IPS-20b (cell line): ENCODE measurements at regions not wholly inside any gene's neighbourhood (a gene's known extent, or its start where the extent isn't known, plus 50 kb on each side); places are given as distances from the start of the nearest gene placed in this dataset.

ENCODE experiments used
- H3K27ac ChIP-seq: one replicate; pipeline ENCODE4 v1.5.1; 2013; ENCODE audit warnings: low read length
- H3K27me3 ChIP-seq: 2 replicates; pipeline ENCODE4 v1.6.1; 2013; ENCODE audit warnings: mild to moderate bottlenecking, low read length, inconsistent platforms; ENCODE audit not compliant: insufficient read depth
- H3K36me3 ChIP-seq: 2 replicates; pipeline ENCODE4 v1.6.1; 2013; ENCODE audit warnings: low read depth, mild to moderate bottlenecking, inconsistent platforms, low read length, moderate library complexity; ENCODE audit not compliant: insufficient read depth
- H3K4me1 ChIP-seq: 2 replicates; pipeline ENCODE4 v1.6.1; 2013; ENCODE audit warnings: mild to moderate bottlenecking, control low read depth, inconsistent platforms, low read length, moderate library complexity; ENCODE audit not compliant: insufficient read depth
- H3K4me3 ChIP-seq: 2 replicates; pipeline ENCODE4 v1.5.1; 2013; ENCODE audit warnings: mild to moderate bottlenecking, low read length, inconsistent platforms
- H3K9ac ChIP-seq: 2 replicates; pipeline ENCODE4 v1.6.1; 2013; ENCODE audit warnings: low read depth, mild to moderate bottlenecking, inconsistent platforms, low read length, moderate library complexity
- H3K9me3 ChIP-seq: 2 replicates; pipeline ENCODE4 v1.6.1; 2013; ENCODE audit warnings: mild to moderate bottlenecking, low read depth, low read length, inconsistent platforms; ENCODE audit not compliant: insufficient read depth

GRCh38 chr1:191974004-191974403 lies 184.3 kb upstream of the RGS18 start:
- H3K27me3 ChIP-seq = no peaks in the 10 kb centered on the region
- no peak overlapping the region for H3K9ac ChIP-seq
- no peaks in the 10 kb centered on the region for H3K4me1 ChIP-seq
- H3K9me3 ChIP-seq = peaks cover 14% of the 10 kb centered on the region; the same call in 1 of the 2 replicates
- H3K36me3 ChIP-seq = no peaks in the 10 kb centered on the region
- H3K27ac ChIP-seq = no peak overlapping the region
- no peak overlapping the region for H3K4me3 ChIP-seq

GRCh38 chr1:191977874-191978506 lies 180.3 kb upstream of the RGS18 start:
- H3K9me3 ChIP-seq = peaks cover 14% of the 10 kb centered on the region; the same call in 1 of the 2 replicates
- H3K27ac ChIP-seq = no peak overlapping the region
- H3K4me3 ChIP-seq = no peak overlapping the region
- H3K36me3 ChIP-seq = no peaks in the 10 kb centered on the region
- H3K27me3 ChIP-seq = no peaks in the 10 kb centered on the region
- H3K9ac ChIP-seq = no peak overlapping the region
- H3K4me1 ChIP-seq = no peaks in the 10 kb centered on the region

GRCh38 chr1:191984856-191985255 lies 173.4 kb upstream of the RGS18 start:
- Histone ChIP-seq H3K4me1 (no peaks in the 10 kb centered on the region), H3K4me3 (no peak overlapping the region), H3K36me3 (no peaks in the 10 kb centered on the region), H3K27ac (no peak overlapping the region), H3K9me3 (no peaks in the 10 kb centered on the region), H3K9ac (no peak overlapping the region), H3K27me3 (no peaks in the 10 kb centered on the region)

GRCh38 chr1:191992118-191992517 lies 166.1 kb upstream of the RGS18 start:
- Histone ChIP-seq H3K9ac (no peak overlapping the region), H3K4me3 (no peak overlapping the region), H3K27me3 (no peaks in the 10 kb centered on the region), H3K9me3 (no peaks in the 10 kb centered on the region), H3K36me3 (no peaks in the 10 kb centered on the region), H3K4me1 (no peaks in the 10 kb centered on the region), H3K27ac (no peak overlapping the region)

GRCh38 chr1:191993549-191993948 lies 164.7 kb upstream of the RGS18 start:
- Histone ChIP-seq H3K27ac (no peak overlapping the region), H3K4me3 (no peak overlapping the region), H3K4me1 (no peaks in the 10 kb centered on the region), H3K9me3 (no peaks in the 10 kb centered on the region), H3K36me3 (no peaks in the 10 kb centered on the region), H3K27me3 (no peaks in the 10 kb centered on the region), H3K9ac (no peak overlapping the region)

- H3K27ac ChIP-seq = no peak overlapping the region
- no peak overlapping the region for H3K9ac ChIP-seq
- H3K4me3 ChIP-seq = no peak overlapping the region
- no peaks in the 10 kb centered on the region for H3K36me3 ChIP-seq
- H3K9me3 ChIP-seq = no peaks in the 10 kb centered on the region
- no peaks in the 10 kb centered on the region for H3K27me3 ChIP-seq
- no peaks in the 10 kb centered on the region for H3K4me1 ChIP-seq
Measured at GRCh38 chr1:192002063-192002462, 156.2 kb upstream of the RGS18 start.

- Histone ChIP-seq H3K4me3 (no peak overlapping the region), H3K9me3 (no peaks in the 10 kb centered on the region), H3K27me3 (no peaks in the 10 kb centered on the region), H3K36me3 (no peaks in the 10 kb centered on the region), H3K27ac (no peak overlapping the region), H3K4me1 (no peaks in the 10 kb centered on the region), H3K9ac (no peak overlapping the region)
Measured at GRCh38 chr1:192003295-192004077, 154.8 kb upstream of the RGS18 start.

- Histone ChIP-seq H3K4me1 (no peaks in the 10 kb centered on the region), H3K9ac (no peak overlapping the region), H3K4me3 (no peak overlapping the region), H3K27ac (no peak overlapping the region), H3K9me3 (no peaks in the 10 kb centered on the region), H3K27me3 (no peaks in the 10 kb centered on the region), H3K36me3 (no peaks in the 10 kb centered on the region)
Measured at GRCh38 chr1:192005976-192006375, 152.3 kb upstream of the RGS18 start.

- Histone ChIP-seq H3K27me3 (no peaks in the 10 kb centered on the region), H3K9me3 (no peaks in the 10 kb centered on the region), H3K9ac (no peak overlapping the region), H3K36me3 (no peaks in the 10 kb centered on the region), H3K4me3 (no peak overlapping the region), H3K27ac (no peak overlapping the region), H3K4me1 (no peaks in the 10 kb centered on the region)
Measured at GRCh38 chr1:192008281-192008825, 149.9 kb upstream of the RGS18 start.

- H3K27me3 ChIP-seq = no peaks in the 10 kb centered on the region
- H3K36me3 ChIP-seq = no peaks in the 10 kb centered on the region
- H3K27ac ChIP-seq = no peak overlapping the region
- no peaks in the 10 kb centered on the region for H3K9me3 ChIP-seq
- no peak overlapping the region for H3K4me3 ChIP-seq
- no peak overlapping the region for H3K9ac ChIP-seq
- H3K4me1 ChIP-seq = no peaks in the 10 kb centered on the region
Measured at GRCh38 chr1:192010406-192010805, 147.9 kb upstream of the RGS18 start.

GRCh38 chr1:192011525-192011924 lies 146.7 kb upstream of the RGS18 start:
- no peaks in the 10 kb centered on the region for H3K27me3 ChIP-seq
- no peak overlapping the region for H3K4me3 ChIP-seq
- H3K9me3 ChIP-seq = no peaks in the 10 kb centered on the region
- H3K4me1 ChIP-seq = no peaks in the 10 kb centered on the region
- H3K27ac ChIP-seq = no peak overlapping the region
- no peak overlapping the region for H3K9ac ChIP-seq
- no peaks in the 10 kb centered on the region for H3K36me3 ChIP-seq

GRCh38 chr1:192022827-192023226 lies 135.4 kb upstream of the RGS18 start:
- Histone ChIP-seq H3K4me1 (no peaks in the 10 kb centered on the region), H3K9ac (no peak overlapping the region), H3K4me3 (no peak overlapping the region), H3K27me3 (no peaks in the 10 kb centered on the region), H3K27ac (no peak overlapping the region), H3K9me3 (no peaks in the 10 kb centered on the region), H3K36me3 (no peaks in the 10 kb centered on the region)
